ENCODE measurements at regions not wholly inside any gene's neighbourhood (a gene's known extent, or its start where the extent isn't known, plus 50 kb on each side); places are given as distances from the start of the nearest gene placed in this dataset.

GRCh38 chr2:188142636-188143295 lies 148.9 kb upstream of the GULP1 start:
- TF ChIP-seq, protein P1, sequence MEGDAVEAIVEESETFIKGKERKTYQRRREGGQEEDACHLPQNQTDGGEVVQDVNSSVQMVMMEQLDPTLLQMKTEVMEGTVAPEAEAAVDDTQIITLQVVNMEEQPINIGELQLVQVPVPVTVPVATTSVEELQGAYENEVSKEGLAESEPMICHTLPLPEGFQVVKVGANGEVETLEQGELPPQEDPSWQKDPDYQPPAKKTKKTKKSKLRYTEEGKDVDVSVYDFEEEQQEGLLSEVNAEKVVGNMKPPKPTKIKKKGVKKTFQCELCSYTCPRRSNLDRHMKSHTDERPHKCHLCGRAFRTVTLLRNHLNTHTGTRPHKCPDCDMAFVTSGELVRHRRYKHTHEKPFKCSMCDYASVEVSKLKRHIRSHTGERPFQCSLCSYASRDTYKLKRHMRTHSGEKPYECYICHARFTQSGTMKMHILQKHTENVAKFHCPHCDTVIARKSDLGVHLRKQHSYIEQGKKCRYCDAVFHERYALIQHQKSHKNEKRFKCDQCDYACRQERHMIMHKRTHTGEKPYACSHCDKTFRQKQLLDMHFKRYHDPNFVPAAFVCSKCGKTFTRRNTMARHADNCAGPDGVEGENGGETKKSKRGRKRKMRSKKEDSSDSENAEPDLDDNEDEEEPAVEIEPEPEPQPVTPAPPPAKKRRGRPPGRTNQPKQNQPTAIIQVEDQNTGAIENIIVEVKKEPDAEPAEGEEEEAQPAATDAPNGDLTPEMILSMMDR (IDR thresholded peaks at IDR 0.05) = no peak
- no peak for TF ChIP-seq POLR2A (IDR thresholded peaks at IDR 0.05)

Measured in testis (tissue), 2 donors.